ENCODE measurements at regions not wholly inside any gene's neighbourhood (a gene's known extent, or its start where the extent isn't known, plus 50 kb on each side); places are given as distances from the start of the nearest gene placed in this dataset.

DNA sequence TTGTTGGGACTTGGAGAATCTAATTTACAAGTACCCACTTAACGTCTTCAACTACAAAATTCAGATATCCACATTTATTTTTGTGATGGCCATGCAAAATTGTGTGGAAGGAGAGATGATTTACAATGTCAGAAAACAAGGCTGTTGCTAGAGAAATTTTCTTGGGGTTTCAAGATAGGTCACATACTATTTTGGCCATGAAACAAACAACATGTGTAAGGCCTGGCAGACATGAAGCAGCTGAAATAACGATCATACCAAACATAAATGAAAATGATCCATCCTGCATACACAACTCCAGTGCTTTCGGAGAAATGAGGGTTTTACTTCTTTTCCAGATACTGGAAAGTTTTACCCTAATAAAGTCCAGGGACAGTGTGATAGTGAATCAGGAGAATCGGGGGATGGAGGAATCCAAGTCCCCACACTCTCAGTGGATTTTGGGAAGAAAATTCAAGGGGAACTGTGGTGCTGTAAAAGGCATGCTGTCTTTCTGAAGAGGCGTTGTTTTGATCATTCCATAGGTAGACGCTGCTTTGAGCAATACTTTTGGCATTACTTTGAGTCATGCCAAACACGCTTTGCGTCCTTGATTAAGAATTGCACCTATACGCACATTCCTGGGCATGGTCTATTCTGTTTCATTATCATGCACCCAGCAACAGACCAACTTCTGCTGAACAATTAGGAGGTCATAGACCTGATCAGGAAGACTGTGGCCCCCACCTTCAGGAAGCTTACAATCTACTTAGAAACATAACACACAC lies 79.4 kb downstream of the POU3F3 start:
- Histone ChIP-seq H3K9me3 (ENCODE audit: low read depth) (no peaks in the 10 kb centered on the region), H3K36me3 (ENCODE audit: low read depth) (no peaks in the 10 kb centered on the region), H3K4me3 (no peak overlapping the region), H3K27me3 (replicated peaks; ENCODE audit: insufficient read depth) (peaks cover 13% of the 10 kb centered on the region; the same call in 1 of the 2 replicates), H2AFZ (no peak overlapping the region), H3K4me2 (ENCODE audit: unreplicated experiment) (no peak overlapping the region), H3F3A (ENCODE audit: insufficient read depth) (no peaks in the 10 kb centered on the region), H3K9me2 (ENCODE audit: insufficient read depth) (no peaks in the 10 kb centered on the region), H3K27ac (no peak overlapping the region), H3K9ac (no peak overlapping the region), H3K4me1 (ENCODE audit: insufficient read depth) (no peaks in the 10 kb centered on the region), H3K79me2 (ENCODE audit: insufficient read depth) (no peaks in the 10 kb centered on the region), H4K20me1 (ENCODE audit: insufficient read depth) (no peaks in the 10 kb centered on the region)
- in situ Hi-C loops (cut with MboI) = no loop called here
- TF ChIP-seq EZH2 (IDR thresholded peaks at IDR 0.05; ENCODE audit: insufficient read depth, poor library complexity, severe bottlenecking) = no peak
- TF ChIP-seq EZH2phosphoT487 (IDR thresholded peaks at IDR 0.05; ENCODE audit: insufficient read depth, low read depth) = no peak
- no peak for DNase-seq
- WGBS, 2 experiments (ENCODE audit: low coverage in 1 of 2, low lambda C conversion rate in 2 of 2, missing lambda C conversion rate in 2 of 2) = 26 to 31% methylated on average over 9 of the region's 9 CpGs

DNA sequence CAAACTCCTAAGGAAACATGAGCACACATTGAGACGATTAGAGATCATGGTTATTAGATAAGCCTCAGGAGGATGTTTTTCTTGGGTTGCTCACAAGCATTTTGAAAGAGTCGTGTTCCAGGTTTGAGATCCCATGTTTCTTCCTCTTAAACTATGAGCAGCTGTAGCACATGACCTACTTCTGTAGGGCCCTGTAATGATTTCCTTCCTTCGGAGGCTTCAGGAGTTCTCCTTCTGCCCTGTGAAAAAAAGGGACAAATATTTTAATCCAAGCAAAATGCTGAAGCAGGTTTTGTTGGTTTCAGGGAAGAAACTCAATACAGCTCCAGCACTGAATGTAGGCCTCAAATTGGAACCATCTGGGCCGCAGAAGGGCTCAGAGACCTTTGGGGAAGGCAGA lies 82.6 kb downstream of the POU3F3 start:
- Histone ChIP-seq H3K79me2 (ENCODE audit: insufficient read depth) (no peaks in the 10 kb centered on the region), H3K4me2 (ENCODE audit: unreplicated experiment) (no peak overlapping the region), H2AFZ (no peak overlapping the region), H3F3A (ENCODE audit: insufficient read depth) (no peaks in the 10 kb centered on the region), H3K9me3 (ENCODE audit: low read depth) (no peaks in the 10 kb centered on the region), H3K4me1 (ENCODE audit: insufficient read depth) (no peaks in the 10 kb centered on the region), H3K36me3 (ENCODE audit: low read depth) (no peaks in the 10 kb centered on the region), H4K20me1 (ENCODE audit: insufficient read depth) (no peaks in the 10 kb centered on the region), H3K9ac (no peak overlapping the region), H3K27ac (no peak overlapping the region), H3K4me3 (no peak overlapping the region), H3K9me2 (ENCODE audit: insufficient read depth) (no peaks in the 10 kb centered on the region), H3K27me3 (replicated peaks; ENCODE audit: insufficient read depth) (peaks cover 5% of the 10 kb centered on the region; the same call in 1 of the 2 replicates)
- WGBS, 2 experiments (ENCODE audit: low coverage in 1 of 2, low lambda C conversion rate in 2 of 2, missing lambda C conversion rate in 2 of 2) = 8 to 9% methylated on average over 4 of the region's 4 CpGs
- in situ Hi-C loops (cut with MboI) = no loop called here
- no peak for DNase-seq
- TF ChIP-seq EZH2phosphoT487 (IDR thresholded peaks at IDR 0.05; ENCODE audit: insufficient read depth, low read depth) (no peak), EZH2 (IDR thresholded peaks at IDR 0.05; ENCODE audit: insufficient read depth, poor library complexity, severe bottlenecking) (no peak)

DNA sequence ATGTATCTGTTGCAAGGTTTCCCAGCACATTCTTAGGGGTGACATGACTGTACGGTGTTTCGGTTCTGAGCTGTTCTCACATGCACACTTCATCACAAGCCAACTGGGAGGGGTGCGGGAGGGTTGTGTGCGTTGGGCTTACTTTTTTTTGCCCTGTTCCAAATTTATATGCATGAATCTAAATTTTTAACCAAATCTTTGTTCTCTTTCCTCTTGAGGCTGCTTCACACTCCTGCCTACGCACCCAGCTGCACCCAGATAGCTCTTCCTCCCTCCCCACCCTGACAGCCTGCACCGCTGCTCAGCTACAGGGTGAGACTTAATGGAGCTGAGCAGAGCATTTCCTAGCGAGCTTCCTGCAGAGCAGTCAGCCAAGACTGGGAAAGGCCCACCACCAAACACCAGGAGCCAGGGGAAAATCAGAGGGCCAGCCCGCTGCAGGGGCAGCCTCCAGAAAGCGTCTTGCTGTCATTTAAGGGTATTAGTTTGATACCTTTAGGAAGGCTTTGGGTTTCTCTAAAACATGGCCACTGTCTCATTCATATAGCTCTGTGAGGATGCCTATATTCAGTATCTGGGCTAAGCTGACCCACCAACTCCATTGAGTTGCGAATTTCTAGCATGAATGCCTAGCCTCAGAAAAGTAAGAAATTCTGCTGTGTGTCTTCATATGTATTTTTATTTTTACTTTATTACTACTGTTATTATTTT lies 84.5 kb downstream of the POU3F3 start:
- DNase-seq = no peak
- Histone ChIP-seq H3K79me2 (ENCODE audit: insufficient read depth) (no peaks in the 10 kb centered on the region), H4K20me1 (ENCODE audit: insufficient read depth) (no peaks in the 10 kb centered on the region), H3F3A (ENCODE audit: insufficient read depth) (no peaks in the 10 kb centered on the region), H3K27me3 (replicated peaks; ENCODE audit: insufficient read depth) (peaks cover 3% of the 10 kb centered on the region; the same call in 1 of the 2 replicates), H3K9me3 (ENCODE audit: low read depth) (no peaks in the 10 kb centered on the region), H3K9ac (no peak overlapping the region), H3K27ac (no peak overlapping the region), H3K4me2 (ENCODE audit: unreplicated experiment) (no peak overlapping the region), H3K4me1 (ENCODE audit: insufficient read depth) (no peaks in the 10 kb centered on the region), H2AFZ (no peak overlapping the region), H3K4me3 (no peak overlapping the region), H3K36me3 (ENCODE audit: low read depth) (no peaks in the 10 kb centered on the region), H3K9me2 (ENCODE audit: insufficient read depth) (no peaks in the 10 kb centered on the region)
- WGBS, 2 experiments (ENCODE audit: low coverage in 1 of 2, low lambda C conversion rate in 2 of 2, missing lambda C conversion rate in 2 of 2) = 53% methylated on average over 10 of the region's 10 CpGs
- TF ChIP-seq EZH2phosphoT487 (IDR thresholded peaks at IDR 0.05; ENCODE audit: insufficient read depth, low read depth) (no peak), EZH2 (IDR thresholded peaks at IDR 0.05; ENCODE audit: insufficient read depth, poor library complexity, severe bottlenecking) (no peak)
- in situ Hi-C loops (cut with MboI) = no loop called here

DNA sequence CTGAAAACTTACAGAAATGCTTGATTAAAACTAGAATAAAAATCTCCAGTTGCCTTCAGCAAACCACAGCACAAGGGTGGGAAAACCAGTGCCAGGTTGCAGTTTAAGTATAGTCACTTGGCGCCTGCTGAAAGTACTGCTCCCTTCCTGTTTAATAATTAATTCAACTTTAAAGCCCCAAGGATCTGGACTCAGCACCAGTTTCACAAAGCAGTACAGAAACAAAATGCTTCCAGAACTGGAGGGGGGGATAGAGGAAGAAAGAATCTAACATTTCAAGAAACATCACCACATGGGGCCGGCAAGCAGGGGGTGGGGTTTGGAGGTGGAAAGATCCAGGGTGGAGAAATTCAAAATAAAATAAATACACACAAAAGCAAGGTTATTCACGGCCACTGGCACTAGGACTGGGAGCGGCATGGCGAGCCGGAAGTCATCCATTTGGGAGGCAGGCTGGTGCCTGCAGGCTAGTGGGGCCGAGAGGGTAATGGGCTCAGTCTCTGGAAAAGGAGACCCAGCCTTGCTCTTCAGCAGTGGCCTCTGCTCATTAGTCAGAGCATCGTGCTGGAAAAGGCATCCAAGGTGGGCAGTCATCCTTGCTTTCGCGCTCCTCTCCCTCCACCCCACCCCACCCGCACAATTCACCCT lies 85.8 kb downstream of the POU3F3 start:
- H3K9ac ChIP-seq = no peak overlapping the region
- H3K9me3 ChIP-seq (ENCODE audit: low read depth) = no peaks in the 10 kb centered on the region
- no peak overlapping the region for H3K4me3 ChIP-seq
- no peaks in the 10 kb centered on the region for H3F3A ChIP-seq (ENCODE audit: insufficient read depth)
- H3K9me2 ChIP-seq (ENCODE audit: insufficient read depth) = no peaks in the 10 kb centered on the region
- H3K4me2 ChIP-seq (ENCODE audit: unreplicated experiment) = no peak overlapping the region
- no peak overlapping the region for H2AFZ ChIP-seq
- WGBS, 2 experiments (ENCODE audit: low coverage in 1 of 2, low lambda C conversion rate in 2 of 2, missing lambda C conversion rate in 2 of 2) = 54 to 56% methylated on average over 11 of the region's 11 CpGs
- no peak for DNase-seq
- H3K27me3 ChIP-seq (replicated peaks; ENCODE audit: insufficient read depth) = peaks cover 5% of the 10 kb centered on the region; the same call in 1 of the 2 replicates
- H3K79me2 ChIP-seq (ENCODE audit: insufficient read depth) = no peaks in the 10 kb centered on the region
- TF ChIP-seq EZH2phosphoT487 (IDR thresholded peaks at IDR 0.05; ENCODE audit: insufficient read depth, low read depth) = no peak
- no peak for TF ChIP-seq EZH2 (IDR thresholded peaks at IDR 0.05; ENCODE audit: insufficient read depth, poor library complexity, severe bottlenecking)
- in situ Hi-C loops (cut with MboI) = no loop called here
- no peaks in the 10 kb centered on the region for H3K4me1 ChIP-seq (ENCODE audit: insufficient read depth)
- H4K20me1 ChIP-seq (ENCODE audit: insufficient read depth) = no peaks in the 10 kb centered on the region
- H3K27ac ChIP-seq = no peak overlapping the region
- no peaks in the 10 kb centered on the region for H3K36me3 ChIP-seq (ENCODE audit: low read depth)
